HS-27A (cell line): ENCODE measurements at regions not wholly inside any gene's neighbourhood (a gene's known extent, or its start where the extent isn't known, plus 50 kb on each side); places are given as distances from the start of the nearest gene placed in this dataset.
"Not testable (repeated sequence)": the region's sequence is repeated elsewhere in the genome, so short reads cannot be mapped to it uniquely, and the experiment has no call there.

ENCODE experiments used
- DNase-seq: peaks from one replicate; pipeline ENCODE4 v3.0.0-alpha.2; 2012; ENCODE audit warnings: low read depth, missing footprints

GRCh38 chr2:63695583-63695982 lies 106.8 kb downstream of the MDH1 start:
- DNase-seq = no peak

- no peak for DNase-seq
Observed at GRCh38 chr2:63696496-63696895, 107.7 kb downstream of the MDH1 start.

GRCh38 chr2:63697160-63697559 lies 108.4 kb downstream of the MDH1 start:
- no peak for DNase-seq

GRCh38 chr2:63698786-63699548 lies 110.2 kb downstream of the MDH1 start:
- DNase-seq = peak; percentile 52

- no peak for DNase-seq
Observed at GRCh38 chr2:63699549-63699839, 110.7 kb downstream of the MDH1 start.

- DNase-seq = no peak
Observed at GRCh38 chr2:63700271-63700670, 111.5 kb downstream of the MDH1 start.

GRCh38 chr2:63701406-63701805 lies 112.6 kb downstream of the MDH1 start:
- no peak for DNase-seq

GRCh38 chr2:63706084-63706483 lies 117.3 kb downstream of the MDH1 start:
- DNase-seq = not testable (repeated sequence)

- no peak for DNase-seq
Observed at GRCh38 chr2:63710732-63711131, 122.0 kb downstream of the MDH1 start.

GRCh38 chr2:63712748-63713147 lies 124.0 kb downstream of the MDH1 start:
- DNase-seq = no peak

- no peak for DNase-seq
Observed at GRCh38 chr2:63716146-63716545, 125.5 kb upstream of the UGP2 start.

- DNase-seq = no peak
Observed at GRCh38 chr2:63719052-63719451, 122.6 kb upstream of the UGP2 start.

- DNase-seq = no peak
Observed at GRCh38 chr2:63721082-63721424, 120.6 kb upstream of the UGP2 start.

GRCh38 chr2:63722284-63722683 lies 119.4 kb upstream of the UGP2 start:
- DNase-seq = not testable (repeated sequence)

- no peak for DNase-seq
Observed at GRCh38 chr2:63723709-63724108, 118.0 kb upstream of the UGP2 start.

GRCh38 chr2:63725212-63725611 lies 116.5 kb upstream of the UGP2 start:
- DNase-seq = not testable (repeated sequence)

GRCh38 chr2:63729362-63729761 lies 112.3 kb upstream of the UGP2 start:
- DNase-seq = no peak

GRCh38 chr2:63729831-63730230 lies 111.9 kb upstream of the UGP2 start:
- DNase-seq = no peak

GRCh38 chr2:63734510-63734909 lies 107.2 kb upstream of the UGP2 start:
- no peak for DNase-seq

GRCh38 chr2:63735263-63735662 lies 106.4 kb upstream of the UGP2 start:
- no peak for DNase-seq

- DNase-seq = no peak
Observed at GRCh38 chr2:63735931-63736330, 105.8 kb upstream of the UGP2 start.

GRCh38 chr2:63736354-63736753 lies 105.3 kb upstream of the UGP2 start:
- no peak for DNase-seq

GRCh38 chr2:63737081-63737751 lies 104.5 kb upstream of the UGP2 start:
- no peak for DNase-seq

- DNase-seq = no peak
Observed at GRCh38 chr2:63738019-63738418, 103.7 kb upstream of the UGP2 start.
